C4-2B (cell line): ENCODE measurements at regions not wholly inside any gene's neighbourhood (a gene's known extent, or its start where the extent isn't known, plus 50 kb on each side); places are given as distances from the start of the nearest gene placed in this dataset.

ENCODE experiments used
- ZFX ChIP-seq: fragments of 450-650 bp; IDR thresholded peaks from 2 replicates; pipeline ENCODE4 v1.6.1; 2017
- TF ChIP-seq, protein P1 (sequence below): fragments of 450-650 bp; conservative IDR thresholded peaks from 2 replicates; pipeline ENCODE4 v1.5.1; 2017; ENCODE audit warnings: mild to moderate bottlenecking

GRCh38 chr5:62698756-62699155 is 120.1 kb downstream of the LRRC70 start:
- TF ChIP-seq, protein P1, sequence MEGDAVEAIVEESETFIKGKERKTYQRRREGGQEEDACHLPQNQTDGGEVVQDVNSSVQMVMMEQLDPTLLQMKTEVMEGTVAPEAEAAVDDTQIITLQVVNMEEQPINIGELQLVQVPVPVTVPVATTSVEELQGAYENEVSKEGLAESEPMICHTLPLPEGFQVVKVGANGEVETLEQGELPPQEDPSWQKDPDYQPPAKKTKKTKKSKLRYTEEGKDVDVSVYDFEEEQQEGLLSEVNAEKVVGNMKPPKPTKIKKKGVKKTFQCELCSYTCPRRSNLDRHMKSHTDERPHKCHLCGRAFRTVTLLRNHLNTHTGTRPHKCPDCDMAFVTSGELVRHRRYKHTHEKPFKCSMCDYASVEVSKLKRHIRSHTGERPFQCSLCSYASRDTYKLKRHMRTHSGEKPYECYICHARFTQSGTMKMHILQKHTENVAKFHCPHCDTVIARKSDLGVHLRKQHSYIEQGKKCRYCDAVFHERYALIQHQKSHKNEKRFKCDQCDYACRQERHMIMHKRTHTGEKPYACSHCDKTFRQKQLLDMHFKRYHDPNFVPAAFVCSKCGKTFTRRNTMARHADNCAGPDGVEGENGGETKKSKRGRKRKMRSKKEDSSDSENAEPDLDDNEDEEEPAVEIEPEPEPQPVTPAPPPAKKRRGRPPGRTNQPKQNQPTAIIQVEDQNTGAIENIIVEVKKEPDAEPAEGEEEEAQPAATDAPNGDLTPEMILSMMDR: no peak
- TF ChIP-seq ZFX: no peak
